ENCODE measurements at regions not wholly inside any gene's neighbourhood (a gene's known extent, or its start where the extent isn't known, plus 50 kb on each side); places are given as distances from the start of the nearest gene placed in this dataset.

- no peak for TF ChIP-seq CTCF (IDR thresholded peaks at IDR 0.05; ENCODE audit: low read depth, low read length)
- Histone ChIP-seq H3K9me3 (ENCODE audit: control insufficient read depth, insufficient read depth, low read length) (no peaks in the 10 kb centered on the region), H3K27me3 (ENCODE audit: control insufficient read depth, insufficient read depth, low read length) (no peaks in the 10 kb centered on the region), H3K4me3 (ENCODE audit: low read depth, low read length) (no peak overlapping the region), H3K27ac (ENCODE audit: low read depth, low read length) (no peak overlapping the region)
- ChIA-PET CTCF (no interaction called here), POLR2A (no interaction called here)
- no peak for DNase-seq (ENCODE audit: low read depth, low spot score)
These were observed 1425.3 kb upstream of the CDH9 start for GRCh38 chr5:28463728-28464127.

- Histone ChIP-seq H3K27me3 (ENCODE audit: control insufficient read depth, insufficient read depth, low read length) (no peaks in the 10 kb centered on the region), H3K9me3 (ENCODE audit: control insufficient read depth, insufficient read depth, low read length) (peaks cover 10% of the 10 kb centered on the region; the same call in 1 of the 2 replicates), H3K27ac (ENCODE audit: low read depth, low read length) (no peak overlapping the region), H3K4me3 (ENCODE audit: low read depth, low read length) (no peak overlapping the region)
- ChIA-PET POLR2A (no interaction called here), CTCF (no interaction called here)
- TF ChIP-seq CTCF (IDR thresholded peaks at IDR 0.05; ENCODE audit: low read depth, low read length): no peak
- DNase-seq (ENCODE audit: low read depth, low spot score): no peak
These were observed 1413.1 kb upstream of the CDH9 start for GRCh38 chr5:28451483-28451882.

- ChIA-PET POLR2A (no interaction called here), CTCF (no interaction called here)
- no peak for TF ChIP-seq CTCF (IDR thresholded peaks at IDR 0.05; ENCODE audit: low read depth, low read length)
- DNase-seq (ENCODE audit: low read depth, low spot score): no peak
- no peak overlapping the region for H3K4me3 ChIP-seq (ENCODE audit: low read depth, low read length)
- no peaks in the 10 kb centered on the region for H3K27me3 ChIP-seq (ENCODE audit: control insufficient read depth, insufficient read depth, low read length)
- H3K27ac ChIP-seq (ENCODE audit: low read depth, low read length): no peak overlapping the region
- peaks cover 10% of the 10 kb centered on the region; the same call in 1 of the 2 replicates for H3K9me3 ChIP-seq (ENCODE audit: control insufficient read depth, insufficient read depth, low read length)
These were observed 1412.6 kb upstream of the CDH9 start for GRCh38 chr5:28450997-28451396.

- Histone ChIP-seq H3K27ac (ENCODE audit: low read depth, low read length) (no peak overlapping the region), H3K27me3 (ENCODE audit: control insufficient read depth, insufficient read depth, low read length) (no peaks in the 10 kb centered on the region), H3K9me3 (ENCODE audit: control insufficient read depth, insufficient read depth, low read length) (peaks cover 10% of the 10 kb centered on the region; the same call in 1 of the 2 replicates), H3K4me3 (ENCODE audit: low read depth, low read length) (no peak overlapping the region)
- no peak for DNase-seq (ENCODE audit: low read depth, low spot score)
- POLR2A ChIA-PET: no interaction called here
- no peak for TF ChIP-seq CTCF (IDR thresholded peaks at IDR 0.05; ENCODE audit: low read depth, low read length)
- CTCF ChIA-PET: no interaction called here
These were observed 1410.4 kb upstream of the CDH9 start for GRCh38 chr5:28448791-28449190.

- Histone ChIP-seq H3K9me3 (ENCODE audit: control insufficient read depth, insufficient read depth, low read length) (peaks cover 10% of the 10 kb centered on the region; the same call in 1 of the 2 replicates), H3K4me3 (ENCODE audit: low read depth, low read length) (no peak overlapping the region), H3K27me3 (ENCODE audit: control insufficient read depth, insufficient read depth, low read length) (no peaks in the 10 kb centered on the region), H3K27ac (ENCODE audit: low read depth, low read length) (no peak overlapping the region)
- POLR2A ChIA-PET: no interaction called here
- CTCF ChIA-PET: no interaction called here
- no peak for TF ChIP-seq CTCF (IDR thresholded peaks at IDR 0.05; ENCODE audit: low read depth, low read length)
- no peak for DNase-seq (ENCODE audit: low read depth, low spot score)
These were observed 1392.3 kb upstream of the CDH9 start for GRCh38 chr5:28430565-28431178.
